NCI-H774 (cell line): ENCODE measurements at regions not wholly inside any gene's neighbourhood (a gene's known extent, or its start where the extent isn't known, plus 50 kb on each side); places are given as distances from the start of the nearest gene placed in this dataset.
"Not testable (repeated sequence)": the region's sequence is repeated elsewhere in the genome, so short reads cannot be mapped to it uniquely, and the experiment has no call there.

Source experiments
- DNase-seq: peaks from one replicate; lab custom pipeline; 2025; lab: John Stamatoyannopoulos, UW

DNA sequence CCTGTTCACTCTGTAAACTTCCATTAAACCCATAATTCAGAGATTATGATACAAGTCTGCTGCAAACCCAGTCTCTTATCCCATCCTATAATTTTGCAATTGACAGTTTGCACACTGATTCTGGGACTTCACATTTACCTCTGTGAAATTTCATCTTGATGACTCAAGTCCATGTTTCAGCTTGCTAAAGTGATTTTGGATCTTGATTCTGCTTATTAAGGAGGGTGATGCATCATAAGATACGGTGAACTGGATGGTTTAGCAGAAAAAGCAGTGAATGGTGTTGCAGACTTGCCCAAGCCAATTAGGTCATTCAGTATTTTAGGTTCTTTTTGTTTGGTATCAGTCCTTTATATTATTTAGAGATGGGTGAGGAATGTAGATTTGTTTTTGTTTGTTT, 125.5 kb upstream of the PODXL start:
- no peak for DNase-seq

- not testable (repeated sequence) for DNase-seq
These were observed 122.6 kb upstream of the PODXL start for GRCh38 chr7:131679071-131679470.

- not testable (repeated sequence) for DNase-seq
These were observed 120.4 kb upstream of the PODXL start for GRCh38 chr7:131676850-131677249.

GRCh38 chr7:131674131-131674530, 117.7 kb upstream of the PODXL start:
- no peak for DNase-seq

DNA sequence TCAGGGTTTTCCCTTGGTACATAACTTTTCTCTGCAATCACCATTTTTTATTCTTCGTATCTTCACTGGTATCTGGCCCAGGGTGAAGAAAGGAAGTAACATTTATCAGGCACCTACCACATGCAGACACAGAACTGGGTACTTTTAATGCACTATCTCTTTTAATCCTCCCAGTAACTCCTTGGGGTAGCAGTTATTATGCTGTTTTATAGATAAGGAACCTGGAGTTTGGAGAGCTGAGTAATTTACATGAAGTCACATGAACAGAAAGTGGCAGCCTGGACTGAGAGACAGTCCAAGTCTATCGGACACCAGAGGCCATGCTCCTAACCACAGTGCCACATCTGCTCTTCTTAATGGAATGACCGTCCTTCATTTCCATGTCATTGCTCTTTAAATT, 117.1 kb upstream of the PODXL start:
- DNase-seq, result no peak

GRCh38 chr7:131670406-131670805, 114.0 kb upstream of the PODXL start:
- no peak for DNase-seq

DNA sequence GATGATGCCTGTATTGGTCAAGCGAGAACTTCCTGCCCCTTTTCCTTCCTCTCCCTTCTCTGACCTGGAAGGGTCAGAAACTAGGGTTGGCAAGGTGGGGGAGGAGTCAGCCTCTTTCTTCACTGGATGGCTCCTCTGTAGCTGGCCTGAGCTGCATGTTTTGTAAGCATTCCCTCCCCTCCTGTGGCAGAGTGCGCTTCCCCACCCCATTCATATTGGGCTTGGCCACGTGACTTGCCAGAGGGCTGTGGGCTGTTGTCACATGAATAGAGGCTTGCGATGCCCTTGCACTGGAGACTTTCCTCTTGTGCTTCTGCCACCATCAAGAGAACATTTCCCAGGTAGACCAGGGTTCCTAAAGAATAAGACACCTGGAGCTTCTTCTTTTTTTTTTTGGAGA, 111.3 kb upstream of the PODXL start:
- no peak for DNase-seq

GRCh38 chr7:131665021-131665420, 108.6 kb upstream of the PODXL start:
- no peak for DNase-seq

GRCh38 chr7:131664570-131664969, 108.1 kb upstream of the PODXL start:
- no peak for DNase-seq

GRCh38 chr7:131662301-131662873, 106.0 kb upstream of the PODXL start:
- not testable (repeated sequence) for DNase-seq

DNA sequence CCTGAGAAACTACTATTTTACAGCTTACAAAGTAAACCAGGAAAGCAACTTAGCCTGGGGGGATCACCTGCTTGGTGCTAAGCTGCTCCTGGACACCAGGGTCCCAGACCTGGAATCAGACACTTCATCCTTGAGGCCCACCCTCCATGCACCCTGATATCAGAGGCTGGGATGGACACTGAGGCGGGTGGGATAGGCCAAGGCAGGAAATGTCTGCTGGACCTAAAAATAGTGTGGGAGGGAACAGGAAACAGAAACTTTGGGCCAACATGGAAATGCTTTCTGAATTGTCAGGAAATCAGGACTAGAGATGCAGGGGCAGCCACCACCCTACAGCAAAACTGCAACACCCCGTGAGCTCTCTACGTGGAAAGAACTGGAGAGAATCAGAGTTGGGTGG, 101.5 kb upstream of the PODXL start:
- DNase-seq, result no peak

DNA sequence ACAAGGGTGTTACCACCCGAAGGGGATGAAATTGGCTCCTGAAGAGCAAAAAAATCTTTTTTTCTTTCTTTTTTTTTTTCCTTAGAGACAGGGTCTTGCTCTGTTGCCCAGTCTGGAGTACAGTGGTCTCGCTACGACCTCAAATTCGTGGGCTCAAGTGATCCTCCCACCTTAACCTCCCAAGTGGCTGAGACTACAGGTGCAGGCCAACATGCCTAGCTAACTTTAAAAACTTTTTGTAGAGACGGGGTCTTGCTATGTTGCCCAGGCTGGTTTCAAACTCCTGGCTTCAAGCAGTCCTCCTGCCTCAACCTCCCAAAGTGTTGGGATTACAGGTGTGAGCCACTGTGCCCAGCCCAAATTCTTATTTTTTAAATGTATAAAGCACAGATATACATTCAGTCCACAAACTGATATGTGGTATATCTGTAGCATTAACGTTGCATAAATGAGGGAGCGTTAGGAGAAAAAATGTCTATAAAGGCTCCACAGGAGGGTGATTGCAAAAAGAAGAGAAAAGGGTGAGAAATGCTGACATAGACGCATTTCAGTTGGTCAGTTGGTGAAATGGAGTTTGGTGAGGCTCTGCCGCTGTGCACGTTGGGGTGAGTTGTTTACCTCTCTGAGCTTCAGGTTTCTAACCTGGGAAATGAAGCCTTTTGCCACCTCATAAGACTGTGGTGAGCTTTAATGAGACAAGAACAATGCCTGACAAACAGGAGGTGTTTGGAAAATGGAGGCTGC, 100.7 kb upstream of the PODXL start:
- DNase-seq, result no peak

GRCh38 chr7:131655866-131656265, 99.4 kb upstream of the PODXL start:
- DNase-seq, result no peak

GRCh38 chr7:131655447-131655846, 99.0 kb upstream of the PODXL start:
- DNase-seq, result no peak

GRCh38 chr7:131654668-131655326, 98.4 kb upstream of the PODXL start:
- peak; percentile 62 for DNase-seq

DNA sequence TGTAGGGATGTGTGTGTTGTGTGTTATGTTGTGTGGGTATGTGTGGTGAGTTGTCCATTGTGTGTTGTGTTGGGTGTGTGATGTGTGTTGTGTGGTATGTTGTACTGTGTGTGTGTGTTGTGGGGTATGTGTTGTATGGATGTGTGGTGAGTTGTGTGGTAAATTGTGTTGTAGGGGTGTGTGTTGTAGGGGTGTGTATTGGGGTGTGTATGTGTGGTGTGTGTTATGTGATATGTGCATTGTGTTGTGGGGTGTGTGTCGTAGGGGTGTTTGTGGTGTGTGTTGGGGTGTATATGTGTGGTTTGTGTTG, 97.8 kb upstream of the PODXL start:
- no peak for DNase-seq

DNA sequence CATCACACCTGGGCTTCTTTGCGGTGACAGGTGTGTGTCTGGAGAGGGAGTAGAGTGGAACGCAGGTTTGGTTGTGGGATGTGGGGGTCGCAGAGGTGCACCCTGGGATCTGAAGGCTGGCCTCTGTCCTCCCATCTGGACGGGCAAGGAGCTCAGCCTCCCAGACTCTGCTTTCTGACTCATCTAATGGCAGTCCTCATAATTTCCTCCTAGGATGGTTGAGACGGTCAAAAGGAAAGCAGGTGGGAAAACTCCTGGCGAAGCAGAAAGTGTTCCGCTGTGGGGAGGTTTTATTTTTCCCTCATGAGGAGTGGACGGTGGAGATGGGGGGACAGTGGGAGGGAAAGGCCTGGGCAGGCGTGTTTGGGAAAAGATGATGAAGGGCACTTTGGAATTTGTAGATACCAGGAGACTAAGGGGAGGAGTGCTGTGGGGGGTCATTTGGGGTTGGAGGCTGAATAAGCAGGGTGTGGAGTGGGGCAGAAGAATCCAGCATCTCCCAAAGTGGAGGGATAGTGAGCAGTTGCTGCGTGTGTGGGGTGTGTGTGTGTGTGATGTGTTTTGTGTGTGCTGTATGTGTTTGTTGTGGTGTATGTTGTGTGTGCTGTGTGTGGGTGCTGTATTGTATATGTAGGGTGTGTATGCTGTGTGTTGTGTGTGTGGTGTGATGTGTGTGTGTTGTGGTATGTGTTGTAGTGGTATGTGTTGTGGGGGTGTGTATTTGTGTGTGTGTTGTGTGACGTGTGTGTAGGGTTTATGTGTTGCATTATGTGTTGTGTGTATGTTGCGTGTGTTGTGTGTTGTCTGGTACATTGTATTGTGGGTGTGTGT, 97.2 kb upstream of the PODXL start:
- DNase-seq, result no peak

DNA sequence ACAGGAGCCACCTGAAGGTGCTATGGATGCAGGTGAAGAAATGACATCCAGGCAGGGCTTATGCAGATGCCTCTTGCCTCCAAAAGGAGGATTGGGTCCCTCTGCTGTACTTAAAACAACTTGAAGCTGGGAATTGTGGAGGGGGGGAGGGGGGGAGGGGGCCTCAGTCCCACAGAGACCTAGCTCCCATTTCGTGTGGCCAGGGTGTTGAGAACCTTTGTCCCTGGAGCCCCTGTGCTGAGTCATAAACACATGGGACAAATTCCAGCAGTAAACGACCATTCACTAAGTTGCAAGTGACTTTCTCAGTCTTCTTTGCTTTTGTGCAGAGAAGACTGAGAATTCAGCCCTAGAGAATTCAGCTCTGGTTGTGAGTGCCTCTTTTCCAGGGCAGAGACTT, 96.5 kb upstream of the PODXL start:
- no peak for DNase-seq

- DNase-seq, result no peak
These were observed 95.8 kb upstream of the PODXL start for GRCh38 chr7:131652194-131652593.

GRCh38 chr7:131649879-131650278, 93.5 kb upstream of the PODXL start:
- DNase-seq, result no peak

DNA sequence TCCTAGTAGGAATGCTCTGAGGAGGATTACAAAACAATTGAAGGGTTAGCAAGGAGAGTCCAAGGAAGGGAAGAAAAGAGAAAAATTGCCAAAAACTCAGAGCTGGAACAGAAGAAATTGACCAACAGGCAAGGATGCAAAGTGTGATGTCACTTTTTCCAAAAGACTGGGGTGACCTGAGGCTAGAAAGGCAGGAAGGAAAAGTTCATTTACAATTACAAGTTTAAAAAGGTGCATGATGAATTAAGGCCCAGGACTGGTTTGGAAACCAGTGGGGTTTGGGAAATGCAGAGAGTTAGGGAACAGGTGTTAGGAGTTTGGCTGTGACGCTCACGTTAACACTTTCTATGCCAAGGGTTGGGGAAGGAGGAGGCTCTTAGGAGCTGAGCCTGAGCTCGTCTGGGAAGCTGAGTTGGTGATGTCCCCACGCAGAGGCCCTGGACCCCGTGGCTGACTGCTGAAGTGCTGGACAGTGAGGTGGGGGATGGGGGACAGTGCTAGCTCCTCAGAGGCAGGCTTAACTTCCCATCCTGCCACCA, 92.6 kb upstream of the PODXL start:
- DNase-seq, result no peak

DNA sequence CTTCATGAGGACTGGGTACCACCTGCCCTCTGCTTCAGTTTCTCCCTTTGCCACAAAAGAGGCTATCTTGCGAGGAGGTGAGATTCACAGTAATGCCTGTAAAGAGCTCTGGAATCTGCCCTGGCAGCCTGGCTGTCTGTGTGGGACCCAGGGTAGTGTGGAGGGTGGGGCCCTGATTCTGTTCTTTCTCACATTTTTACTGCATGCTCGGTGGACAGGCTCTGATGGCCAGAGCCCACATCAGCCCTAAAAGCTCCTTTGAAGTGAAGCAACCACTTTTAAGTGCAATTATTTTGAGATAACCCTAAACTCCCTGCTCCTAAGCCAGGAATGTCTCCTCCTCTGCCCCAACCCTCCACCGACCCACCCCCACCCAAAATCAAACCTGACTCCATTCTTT, 92.1 kb upstream of the PODXL start:
- no peak for DNase-seq

DNA sequence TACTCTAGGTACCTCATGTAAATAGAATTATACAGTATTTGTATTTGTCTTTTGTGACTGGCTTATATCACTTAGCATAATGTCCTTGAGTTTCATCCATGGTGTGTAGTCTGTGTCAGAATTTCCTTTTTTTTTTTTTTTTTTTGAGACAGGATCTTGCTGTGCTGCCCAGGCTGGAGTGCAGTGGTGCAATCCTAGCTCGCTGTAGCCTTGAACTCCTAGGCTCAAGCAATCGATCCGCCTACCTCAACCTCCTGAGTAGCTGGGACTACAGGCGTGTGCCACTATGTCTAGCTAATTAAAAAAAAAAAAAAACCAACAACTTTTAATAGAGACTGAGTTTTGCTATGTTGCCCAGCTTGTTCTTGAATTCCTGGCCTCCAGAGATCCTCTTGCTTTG, 89.8 kb upstream of the PODXL start:
- no peak for DNase-seq
